HG02852 (cell line): ENCODE measurements at regions not wholly inside any gene's neighbourhood (a gene's known extent, or its start where the extent isn't known, plus 50 kb on each side); places are given as distances from the start of the nearest gene placed in this dataset.

Source experiments
- ATAC-seq: cut with Tn5 transposase; IDR thresholded peaks from one replicate; pipeline ENCODE4 v1.9.1; 2021; ENCODE audit warnings: mild to moderate bottlenecking, moderate library complexity; ENCODE audit not compliant: unreplicated experiment

DNA sequence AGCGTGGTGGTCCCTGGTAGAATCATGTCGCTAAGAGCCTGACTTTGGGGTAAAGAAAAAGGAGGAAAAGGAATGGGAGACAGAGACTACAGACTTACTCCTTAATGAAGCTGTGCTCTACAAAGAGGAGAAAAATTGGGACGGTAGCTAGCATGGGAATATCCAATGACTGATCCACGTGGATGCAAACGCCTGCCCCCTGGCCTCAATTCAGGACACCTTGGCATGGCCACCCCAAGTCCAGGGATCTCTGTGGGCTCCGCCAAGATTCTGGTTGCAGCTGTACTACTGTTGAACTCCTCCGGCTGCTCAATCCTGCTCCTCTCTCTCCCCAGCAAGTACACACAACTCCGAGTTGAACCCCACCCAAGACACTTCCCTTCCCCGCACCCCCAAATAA lies 70.5 kb upstream of the DIO3 start:
- no peak for ATAC-seq

- ATAC-seq: no peak
Observed at GRCh38 chr14:101491841-101492240, 69.5 kb upstream of the DIO3 start.

DNA sequence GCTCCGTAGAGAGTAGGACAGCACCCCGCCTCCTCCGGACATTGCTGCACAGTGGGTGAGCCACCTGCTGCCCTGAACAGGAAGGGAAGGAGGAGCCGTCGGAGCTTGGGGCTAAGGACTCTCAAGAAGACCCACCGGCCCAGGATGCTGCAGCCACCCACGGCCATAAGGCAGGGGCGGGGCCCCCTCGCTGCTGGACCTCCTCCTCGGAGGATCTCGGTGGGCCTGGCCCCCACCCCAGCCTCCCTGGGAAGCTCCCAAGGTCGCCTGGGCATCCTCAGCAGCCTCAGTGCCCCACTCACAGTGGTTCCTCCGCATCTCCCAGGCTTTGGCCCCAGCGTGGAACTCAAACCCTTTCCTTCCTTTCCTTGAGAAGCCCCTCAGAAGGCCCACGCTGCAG lies 68.6 kb upstream of the DIO3 start:
- no peak for ATAC-seq

GRCh38 chr14:101494826-101495225 lies 66.5 kb upstream of the DIO3 start:
- no peak for ATAC-seq

GRCh38 chr14:101495284-101495683 lies 66.0 kb upstream of the DIO3 start:
- no peak for ATAC-seq

DNA sequence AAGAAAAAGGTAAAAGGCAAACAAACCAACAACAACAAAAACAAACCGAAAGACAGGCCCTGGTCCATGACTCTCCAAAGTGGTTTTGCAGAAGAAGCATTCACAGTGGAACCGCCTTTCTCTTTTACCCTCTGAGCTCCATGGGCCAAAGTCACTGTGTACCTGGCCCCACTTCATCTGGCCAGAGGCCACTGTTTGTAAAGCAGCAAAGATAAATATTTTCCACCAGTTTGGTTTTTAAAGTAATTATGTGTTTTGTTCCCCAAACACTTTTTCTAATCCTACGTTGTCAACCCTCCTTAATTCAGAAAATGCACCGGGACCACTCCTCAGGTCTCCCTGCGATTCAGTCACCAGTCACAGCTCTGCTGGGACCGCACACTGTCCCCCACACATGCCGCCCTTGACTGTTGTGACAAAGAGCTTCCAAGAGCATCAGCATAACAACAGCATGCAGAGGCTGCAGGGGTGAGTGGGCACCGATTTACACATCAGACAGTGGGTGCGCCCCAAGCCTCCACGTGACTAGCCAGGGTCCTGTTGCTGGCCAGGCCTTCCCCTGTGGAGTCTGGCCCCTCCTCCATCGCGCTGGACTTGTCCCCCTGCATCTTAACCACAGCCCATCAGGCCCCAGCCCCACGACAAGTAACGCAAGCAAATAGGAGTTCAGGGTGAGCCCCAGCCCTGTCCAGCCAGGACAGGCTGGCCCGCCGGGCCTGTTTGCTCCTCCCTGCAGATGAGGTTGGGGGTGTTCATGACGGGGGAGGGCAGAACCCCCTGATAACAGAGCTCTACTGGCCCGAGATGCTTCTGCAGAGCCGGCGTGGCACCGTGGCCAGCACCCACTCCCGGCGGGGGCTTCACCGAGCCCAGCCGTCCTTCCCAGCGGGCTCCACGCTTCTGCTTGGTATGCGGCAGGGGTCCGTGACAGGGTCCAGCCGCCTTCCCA lies 65.2 kb upstream of the DIO3 start:
- ATAC-seq: no peak

DNA sequence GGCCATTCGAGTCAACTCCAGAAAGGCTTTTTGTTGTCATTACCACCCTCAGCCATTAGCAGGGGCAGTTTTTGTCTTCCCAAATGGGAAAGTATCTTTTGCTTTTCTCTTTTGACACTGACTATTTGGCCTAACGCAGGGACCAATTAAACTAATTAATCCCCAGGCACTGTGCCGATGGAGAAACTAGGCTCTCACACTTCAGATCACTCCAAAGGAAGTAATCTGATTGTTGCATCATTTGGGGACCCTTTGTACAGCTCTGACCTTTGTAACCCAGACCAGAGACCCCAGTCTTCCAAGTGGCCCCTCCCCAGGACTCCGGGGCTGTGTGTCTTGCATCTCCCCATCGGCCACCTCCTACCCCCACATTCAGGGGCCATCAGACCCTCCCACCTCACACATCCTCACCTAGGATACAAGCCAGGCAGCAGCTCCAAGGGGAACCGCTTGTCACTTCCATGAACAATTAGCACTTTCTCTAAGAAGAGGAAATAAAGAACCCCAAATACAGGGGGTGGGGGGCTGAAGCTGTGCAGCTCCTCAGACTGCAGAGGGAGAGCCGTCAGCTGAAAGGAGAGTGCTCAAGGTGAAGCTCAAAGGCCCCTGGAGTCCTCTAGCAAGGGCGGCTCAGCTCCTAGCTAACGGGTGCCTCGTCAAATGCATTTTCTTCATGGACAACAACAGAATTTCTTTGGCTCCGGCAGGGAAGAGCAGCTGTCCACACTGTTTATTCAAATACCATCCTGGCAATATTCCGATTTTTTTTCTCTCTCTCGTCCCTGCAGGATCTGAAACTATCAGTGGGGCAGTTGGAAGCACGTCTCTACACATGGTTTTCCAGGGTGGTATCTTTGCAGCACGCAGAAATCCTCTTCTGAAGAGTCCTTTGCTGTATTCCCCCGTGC lies 64.3 kb upstream of the DIO3 start:
- ATAC-seq: no peak

DNA sequence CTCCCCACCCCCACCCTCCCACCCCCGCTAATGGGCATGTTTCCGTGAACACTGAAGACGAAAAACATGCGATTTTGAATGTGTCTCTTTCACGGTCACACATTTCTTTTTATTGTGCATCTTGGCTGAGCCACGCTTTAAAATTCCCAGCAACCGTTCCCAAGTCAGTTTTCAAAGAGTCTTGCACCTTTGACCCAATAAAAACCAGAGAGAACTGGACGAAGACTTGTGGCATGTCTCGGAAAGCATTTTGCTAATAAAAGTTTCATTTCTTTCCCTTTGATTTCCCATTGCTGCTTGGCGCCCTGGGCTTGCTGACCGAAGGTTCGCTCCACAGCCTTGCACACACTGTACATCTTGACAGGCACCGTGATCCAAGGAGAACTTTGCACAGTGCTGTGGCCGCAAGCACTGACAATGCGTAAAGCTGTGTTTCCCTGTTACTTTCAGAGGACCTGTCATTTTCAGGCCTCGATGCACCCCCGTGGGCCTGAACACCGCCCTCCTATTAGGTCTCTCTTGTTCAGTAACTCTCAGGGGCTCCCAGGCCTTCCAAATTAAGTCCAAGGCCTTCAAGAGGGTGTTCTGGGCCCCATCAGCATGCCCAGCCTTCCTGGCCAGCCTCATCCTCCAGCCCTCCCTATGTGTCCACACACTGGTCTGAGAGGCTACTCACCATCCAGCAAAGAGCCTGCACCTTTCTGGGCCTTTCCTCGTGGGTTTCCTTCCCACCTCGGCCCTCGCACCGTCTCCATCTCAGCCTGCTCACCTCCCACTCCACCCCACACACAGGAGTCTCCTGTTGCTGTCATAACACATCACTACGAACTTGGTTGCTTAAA lies 63.4 kb upstream of the DIO3 start:
- no peak for ATAC-seq

GRCh38 chr14:101498526-101498860 lies 62.8 kb upstream of the DIO3 start:
- ATAC-seq: no peak

GRCh38 chr14:101499080-101499479 lies 62.2 kb upstream of the DIO3 start:
- no peak for ATAC-seq

DNA sequence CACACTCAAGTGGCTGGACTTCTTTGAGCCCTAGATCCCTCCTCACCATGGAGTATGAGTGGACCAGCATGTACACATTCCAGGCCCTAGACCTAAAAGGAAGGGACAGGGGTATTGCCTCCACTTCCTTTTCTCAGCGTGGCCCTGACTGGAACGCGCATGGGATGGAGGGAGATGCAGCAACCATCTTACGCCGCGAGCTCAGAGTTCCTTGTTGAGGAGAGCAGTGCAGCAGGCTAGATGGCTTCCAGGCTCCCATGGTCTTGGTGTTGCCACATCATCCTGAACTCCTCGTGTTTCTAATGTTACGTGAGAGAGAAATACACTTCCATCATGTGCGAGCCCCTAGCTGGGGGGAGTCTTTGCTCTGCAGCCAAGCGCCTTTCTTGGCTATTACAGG lies 61.8 kb upstream of the DIO3 start:
- ATAC-seq: no peak

DNA sequence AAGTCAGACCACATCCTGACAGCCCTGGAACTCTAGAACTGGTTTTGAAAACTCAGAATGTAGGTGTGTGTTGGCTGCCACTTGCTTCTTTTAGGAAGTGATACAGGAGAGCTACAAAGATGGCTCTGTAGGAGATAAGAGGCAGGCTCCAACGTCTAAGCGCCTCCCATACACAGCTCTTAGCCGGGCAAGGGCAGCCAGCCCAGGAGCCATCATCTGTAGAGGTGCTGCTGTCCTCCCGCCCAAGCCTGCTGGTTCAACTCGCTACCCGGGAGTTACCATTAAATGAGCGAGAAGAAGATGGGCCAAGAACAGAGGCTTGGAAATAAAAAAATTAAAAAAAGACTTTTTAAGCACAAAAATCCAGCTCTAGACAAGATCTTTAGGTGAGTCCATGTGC lies 61.2 kb upstream of the DIO3 start:
- no peak for ATAC-seq

DNA sequence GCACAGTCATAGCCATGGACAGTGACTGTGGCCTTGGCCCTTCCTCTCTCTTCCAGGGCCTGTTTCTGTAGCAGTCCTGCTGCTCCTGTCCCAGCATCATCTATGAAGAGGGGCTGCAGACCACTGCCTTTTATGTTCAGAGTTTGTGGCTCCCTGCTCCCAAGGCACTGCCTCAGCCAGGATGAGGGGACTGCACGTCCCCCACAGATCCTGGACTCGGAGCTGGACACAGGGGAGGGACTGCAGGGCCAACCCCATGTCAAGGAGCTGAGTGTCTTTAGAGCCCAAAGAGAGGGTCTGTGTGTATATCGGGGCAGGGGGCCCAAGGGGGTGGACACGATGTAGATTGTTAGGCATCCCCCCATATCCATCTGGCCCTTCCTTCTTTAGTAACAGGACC lies 60.6 kb upstream of the DIO3 start:
- no peak for ATAC-seq

DNA sequence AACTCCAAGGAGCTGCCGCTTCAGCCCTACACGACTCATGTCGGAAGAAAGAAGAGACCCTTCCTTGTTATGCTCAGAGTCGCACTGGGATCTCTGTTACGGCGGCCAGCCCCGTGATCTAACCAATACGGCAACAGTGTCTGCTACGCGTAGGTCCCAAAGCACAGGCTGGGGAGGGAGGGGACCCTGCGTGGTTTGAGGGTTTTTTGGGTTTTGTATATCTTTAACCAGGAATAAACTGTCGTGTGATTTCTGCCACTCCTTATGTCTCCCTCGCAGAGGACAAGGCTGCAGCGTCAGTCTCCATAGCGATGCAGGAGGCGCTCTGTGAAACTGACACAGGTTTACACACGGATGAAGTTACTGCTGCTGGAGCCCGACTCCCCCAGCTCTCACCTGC lies 60.0 kb upstream of the DIO3 start:
- ATAC-seq: no peak

DNA sequence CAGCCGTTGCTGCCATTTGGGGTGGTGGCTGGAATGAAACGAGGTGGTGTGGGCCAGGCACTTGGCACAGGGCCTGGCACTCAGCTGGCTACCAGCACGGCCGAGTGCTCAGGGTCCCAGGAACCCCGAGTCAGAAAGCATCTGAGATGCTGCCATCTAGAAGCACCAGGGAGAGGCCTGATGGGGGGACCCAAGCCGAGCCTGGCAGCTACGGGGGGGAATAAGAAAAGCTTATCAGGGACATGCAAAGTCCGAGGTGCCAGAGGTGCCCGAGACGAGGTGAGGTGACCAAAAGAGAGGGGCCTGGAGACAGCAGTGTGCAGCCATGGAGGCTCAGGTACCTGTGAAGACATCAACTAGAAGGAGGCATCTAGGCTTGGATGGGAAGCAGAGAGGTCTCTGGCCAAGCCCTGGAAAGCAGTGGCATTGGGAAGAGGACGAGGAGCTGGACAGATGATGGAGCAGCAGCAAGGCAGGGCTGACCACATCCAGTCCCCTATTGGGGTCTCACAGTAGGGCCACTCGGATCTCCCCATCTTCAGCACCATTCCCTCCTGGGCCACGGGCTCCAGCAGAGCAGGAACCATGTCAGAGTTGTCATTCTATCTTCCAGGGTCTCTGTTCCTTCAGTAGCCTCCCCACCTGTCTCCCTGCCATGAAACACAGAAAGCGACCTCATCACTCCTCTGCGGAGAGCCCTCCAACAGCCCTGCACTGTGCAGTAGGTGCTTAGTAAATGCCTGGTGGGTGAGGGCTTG lies 59.3 kb upstream of the DIO3 start:
- ATAC-seq: no peak

DNA sequence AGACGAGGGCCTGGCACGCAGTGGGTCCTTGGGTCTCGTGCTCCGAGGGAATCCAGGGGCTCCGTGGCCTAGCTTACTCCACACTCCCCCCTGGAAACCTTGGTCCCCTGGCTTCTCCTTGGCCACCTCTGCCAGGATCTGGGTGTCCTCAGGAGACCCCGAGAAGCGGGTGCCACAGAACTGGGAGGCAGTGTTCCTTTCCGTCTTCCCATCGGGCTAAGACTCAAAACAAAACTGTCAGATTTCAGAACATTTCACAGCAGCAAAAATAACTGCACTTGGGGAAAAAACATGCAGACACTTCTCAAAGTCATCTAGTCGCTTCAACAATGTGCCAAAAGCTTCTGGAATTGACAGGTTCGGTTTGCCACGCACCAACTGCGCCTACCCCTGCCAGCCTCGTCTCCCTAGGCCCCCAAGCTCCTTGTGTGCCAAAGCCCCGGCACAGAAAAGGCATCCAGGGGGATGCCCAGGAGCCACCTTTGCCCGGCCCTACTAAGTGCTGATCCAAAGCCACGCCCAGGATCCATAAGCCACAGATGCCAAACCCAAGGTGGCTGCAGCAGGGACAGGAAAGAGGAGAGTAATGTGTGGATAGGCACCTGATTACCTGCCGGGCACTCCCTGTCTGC lies 58.4 kb upstream of the DIO3 start:
- no peak for ATAC-seq

DNA sequence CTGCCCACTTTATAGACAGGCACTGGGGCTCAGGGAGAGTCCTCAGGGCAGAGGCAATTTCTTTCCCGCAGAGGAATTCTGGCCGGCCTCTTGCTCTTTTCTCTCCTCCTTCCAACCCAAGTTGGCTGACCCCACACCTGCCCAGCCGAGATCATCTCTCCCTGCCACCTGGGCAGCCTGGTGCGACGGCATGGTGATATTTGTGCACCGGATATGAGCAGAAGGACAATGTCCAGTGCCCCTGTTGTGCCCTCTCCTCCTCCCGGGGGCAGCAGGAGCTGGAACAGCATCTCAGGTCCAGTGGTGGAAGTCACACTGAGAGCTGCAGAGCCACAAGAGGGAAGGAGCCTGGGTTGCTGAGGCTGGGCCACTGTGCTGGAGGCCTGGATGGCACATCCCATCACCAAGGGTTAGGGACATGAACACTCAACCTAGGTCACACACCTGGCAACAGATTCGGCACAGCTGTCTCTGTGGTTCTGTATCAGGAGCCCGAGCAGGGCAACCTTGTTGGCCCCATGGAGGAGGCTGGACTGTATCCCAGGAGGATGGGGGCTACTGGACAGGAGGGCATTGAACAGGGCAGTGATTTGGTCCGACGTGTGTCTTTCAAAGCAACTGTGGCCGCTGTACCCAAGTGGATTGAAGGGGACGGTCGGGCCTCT lies 57.7 kb upstream of the DIO3 start:
- no peak for ATAC-seq

DNA sequence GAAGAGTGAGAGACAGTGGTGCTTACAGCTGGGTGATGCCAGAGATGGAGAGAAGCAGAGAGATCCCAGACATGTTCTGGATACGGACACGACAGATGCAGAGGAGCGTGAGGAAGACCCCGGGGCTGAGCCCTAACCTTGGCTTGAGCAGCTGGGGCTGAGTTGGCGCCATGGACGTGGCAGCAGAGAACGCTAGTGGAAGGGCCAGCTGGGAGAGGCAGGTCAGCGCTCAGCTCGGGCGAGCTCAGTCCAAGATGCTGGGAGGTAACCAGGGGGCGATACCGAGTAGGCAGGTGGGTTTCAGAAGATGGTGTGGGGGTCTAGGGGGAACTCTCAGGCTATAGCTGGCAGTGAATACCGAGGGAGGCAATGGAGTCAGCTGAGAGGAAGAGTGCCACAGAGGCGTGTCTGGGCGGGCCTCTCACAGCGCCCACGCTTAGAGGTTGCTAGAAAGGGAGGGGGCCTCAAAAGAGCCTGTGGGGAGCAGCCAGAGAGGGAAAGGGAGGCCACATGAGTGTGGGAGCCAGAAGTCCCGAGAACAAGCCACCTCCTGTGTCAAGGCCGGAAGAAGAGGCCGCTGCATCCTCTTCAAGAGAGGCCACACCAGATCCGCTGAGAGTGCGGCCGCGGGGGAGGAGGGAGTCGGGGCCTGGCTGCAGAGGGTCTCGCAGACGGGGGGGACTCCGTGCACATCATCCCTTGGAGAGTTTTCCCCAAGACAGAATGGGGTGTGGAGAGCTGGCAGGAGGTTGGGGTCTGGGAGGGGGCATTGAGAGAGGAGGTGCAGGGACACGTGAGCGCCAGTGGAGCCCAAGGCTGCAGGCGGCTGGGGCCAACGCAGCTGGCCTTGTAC lies 57.0 kb upstream of the DIO3 start:
- ATAC-seq: no peak
